ENCODE measurements at regions not wholly inside any gene's neighbourhood (a gene's known extent, or its start where the extent isn't known, plus 50 kb on each side); places are given as distances from the start of the nearest gene placed in this dataset.

GRCh38 chr14:30191639-30192279, 264.1 kb upstream of the PRKD1 start:
- Histone ChIP-seq H3K4me3 (no peak overlapping the region), H3K4me2 (no peak overlapping the region), H3K27ac (no peak overlapping the region), H3K36me3 (no peaks in the 10 kb centered on the region), H3K9ac (no peak overlapping the region), H3K4me1 (no peaks in the 10 kb centered on the region), H3K9me3 (ENCODE audit: low read depth) (no peaks in the 10 kb centered on the region), H3K27me3 (no peaks in the 10 kb centered on the region), H2AFZ (replicated peaks) (no peak overlapping the region), H3K79me2 (ENCODE audit: low read depth) (no peaks in the 10 kb centered on the region), H4K20me1 (ENCODE audit: low read depth) (no peaks in the 10 kb centered on the region), H3F3A (ENCODE audit: low read depth) (no peaks in the 10 kb centered on the region)
- no peak for TF ChIP-seq CTCF (IDR thresholded peaks at IDR 0.05)
- TF ChIP-seq EZH2phosphoT487 (IDR thresholded peaks at IDR 0.05) = no peak
- TF ChIP-seq EZH2 (IDR thresholded peaks at IDR 0.05) = no peak
- no peak overlapping the region for H3K4me3 Mint-ChIP-seq
- no peaks in the 10 kb centered on the region for H3K36me3 Mint-ChIP-seq
- no peak overlapping the region for H3K27ac Mint-ChIP-seq
- H3K27me3 Mint-ChIP-seq (ENCODE audit: insufficient read depth, low read depth) = no peaks in the 10 kb centered on the region
- no peak for DNase-seq (ENCODE audit: low spot score)
- H3K9me3 Mint-ChIP-seq = no peaks in the 10 kb centered on the region
- H3K4me1 Mint-ChIP-seq = peaks cover 10% of the 10 kb centered on the region

- Histone ChIP-seq H2AFZ (replicated peaks) (no peak overlapping the region), H3K4me3 (no peak overlapping the region), H4K20me1 (ENCODE audit: low read depth) (no peaks in the 10 kb centered on the region), H3K79me2 (ENCODE audit: low read depth) (no peaks in the 10 kb centered on the region), H3K36me3 (no peaks in the 10 kb centered on the region), H3K4me2 (no peak overlapping the region), H3K9ac (no peak overlapping the region), H3K9me3 (ENCODE audit: low read depth) (no peaks in the 10 kb centered on the region), H3F3A (ENCODE audit: low read depth) (no peaks in the 10 kb centered on the region), H3K27me3 (no peaks in the 10 kb centered on the region), H3K27ac (no peak overlapping the region), H3K4me1 (no peaks in the 10 kb centered on the region)
- H3K36me3 Mint-ChIP-seq = no peaks in the 10 kb centered on the region
- H3K27me3 Mint-ChIP-seq (ENCODE audit: insufficient read depth, low read depth) = no peaks in the 10 kb centered on the region
- no peaks in the 10 kb centered on the region for H3K9me3 Mint-ChIP-seq
- DNase-seq (ENCODE audit: low spot score) = no peak
- no peak overlapping the region for H3K27ac Mint-ChIP-seq
- no peak overlapping the region for H3K4me3 Mint-ChIP-seq
- H3K4me1 Mint-ChIP-seq = peaks cover 10% of the 10 kb centered on the region
- TF ChIP-seq EZH2 (IDR thresholded peaks at IDR 0.05) (no peak), CTCF (IDR thresholded peaks at IDR 0.05) (no peak), EZH2phosphoT487 (IDR thresholded peaks at IDR 0.05) (no peak)
Observed at GRCh38 chr14:30193101-30193500, 265.5 kb upstream of the PRKD1 start.

GRCh38 chr14:30193845-30194501, 266.3 kb upstream of the PRKD1 start:
- Histone ChIP-seq H3K27ac (no peak overlapping the region), H3K36me3 (no peaks in the 10 kb centered on the region), H3K4me1 (no peaks in the 10 kb centered on the region), H3K9ac (no peak overlapping the region), H3K4me3 (no peak overlapping the region), H2AFZ (replicated peaks) (no peak overlapping the region), H3F3A (ENCODE audit: low read depth) (no peaks in the 10 kb centered on the region), H3K4me2 (no peak overlapping the region), H3K9me3 (ENCODE audit: low read depth) (no peaks in the 10 kb centered on the region), H3K79me2 (ENCODE audit: low read depth) (no peaks in the 10 kb centered on the region), H3K27me3 (no peaks in the 10 kb centered on the region), H4K20me1 (ENCODE audit: low read depth) (no peaks in the 10 kb centered on the region)
- Mint-ChIP-seq H3K36me3 (no peaks in the 10 kb centered on the region), H3K9me3 (no peaks in the 10 kb centered on the region), H3K27me3 (ENCODE audit: insufficient read depth, low read depth) (no peaks in the 10 kb centered on the region), H3K4me1 (peaks cover 10% of the 10 kb centered on the region), H3K4me3 (no peak overlapping the region), H3K27ac (no peak overlapping the region)
- no peak for TF ChIP-seq CTCF (IDR thresholded peaks at IDR 0.05)
- TF ChIP-seq EZH2phosphoT487 (IDR thresholded peaks at IDR 0.05) = no peak
- TF ChIP-seq EZH2 (IDR thresholded peaks at IDR 0.05) = no peak
- DNase-seq (ENCODE audit: low spot score) = no peak

Data from neural progenitor cell (in vitro differentiated cells).